Cardiac muscle cell (in vitro differentiated cells and primary cell): ENCODE measurements at regions not wholly inside any gene's neighbourhood (a gene's known extent, or its start where the extent isn't known, plus 50 kb on each side); places are given as distances from the start of the nearest gene placed in this dataset.
A peak's percentile ranks its signal among the peaks of the same experiment; 100 is the strongest.
"Not testable (repeated sequence)": the region's sequence is repeated elsewhere in the genome, so short reads cannot be mapped to it uniquely, and the experiment has no call there.

Source experiments
- DNase-seq, 2 donors: peaks; one replicate each; pipeline versions ENCODE4 v3.0.0 to v3.0.0-alpha.2; 2010 to 2017; ENCODE audit warnings: low read depth in 1 of 2, low spot score in 1 of 2
- H3K27ac ChIP-seq: fragments of 200-600 bp; sonication (generic); 2 replicates; pipeline ENCODE4 v1.5.1; 2016
- H3K27me3 ChIP-seq: fragments of 200-600 bp; sonication (generic); 2 replicates; pipeline ENCODE4 v1.6.0; 2016; ENCODE audit warnings: control low read depth
- H3K36me3 ChIP-seq: fragments of 200-600 bp; sonication (generic); 2 replicates; pipeline ENCODE4 v1.5.1; 2016; ENCODE audit warnings: control low read depth
- H3K4me1 ChIP-seq: fragments of 200-600 bp; sonication (generic); 2 replicates; pipeline ENCODE4 v1.8.1; 2017; ENCODE audit warnings: low read depth, mild to moderate bottlenecking, mixed run types
- H3K4me3 ChIP-seq: fragments of 200-600 bp; sonication (generic); 2 replicates; pipeline ENCODE4 v1.5.1; 2016; ENCODE audit warnings: mild to moderate bottlenecking
- H3K9me3 ChIP-seq: fragments of 200-600 bp; sonication (generic); 2 replicates; pipeline ENCODE4 v1.5.1; 2017; ENCODE audit warnings: low read depth, mild to moderate bottlenecking, control low read depth
- CTCF ChIP-seq: IDR thresholded peaks from 2 replicates; pipeline ENCODE4 v1.5.1; 2012; ENCODE audit warnings: low read depth, mild to moderate bottlenecking, low read length

GRCh38 chr1:145553795-145554194 lies 54.0 kb upstream of the GPR89A start:
- DNase-seq, H3K36me3 ChIP-seq, H3K27ac ChIP-seq, H3K9me3 ChIP-seq, H3K27me3 ChIP-seq, H3K4me1 ChIP-seq, H3K4me3 ChIP-seq: not testable (repeated sequence)

GRCh38 chr1:145545055-145545454 lies 62.7 kb upstream of the GPR89A start:
- Histone ChIP-seq H3K36me3 (no peaks in the 10 kb centered on the region), H3K27ac (no peak overlapping the region), H3K4me1 (no peaks in the 10 kb centered on the region), H3K4me3 (no peak overlapping the region), H3K27me3 (no peaks in the 10 kb centered on the region), H3K9me3 (no peaks in the 10 kb centered on the region)
- no peak for TF ChIP-seq CTCF
- no peak for DNase-seq

- H3K36me3 ChIP-seq, H3K4me1 ChIP-seq, H3K27ac ChIP-seq, H3K4me3 ChIP-seq, H3K27me3 ChIP-seq, H3K9me3 ChIP-seq, DNase-seq: not testable (repeated sequence)
Measured at GRCh38 chr1:145541685-145542084, 66.1 kb upstream of the GPR89A start.

- H3K36me3 ChIP-seq, H3K27ac ChIP-seq, H3K4me1 ChIP-seq, H3K9me3 ChIP-seq, H3K27me3 ChIP-seq, H3K4me3 ChIP-seq: not testable (repeated sequence)
- DNase-seq = peak in 1 of 2 donors; percentile 27
Measured at GRCh38 chr1:145541246-145541645, 66.5 kb upstream of the GPR89A start.

GRCh38 chr1:145538118-145538882 lies 69.5 kb upstream of the GPR89A start:
- not testable (repeated sequence) for H3K36me3 ChIP-seq, H3K4me3 ChIP-seq, H3K9me3 ChIP-seq, H3K27ac ChIP-seq, H3K27me3 ChIP-seq
- H3K4me1 ChIP-seq = peaks cover 13% of the 10 kb centered on the region
- DNase-seq = peak in 1 of 2 donors; percentile 85

GRCh38 chr1:145537003-145537402 lies 70.8 kb upstream of the GPR89A start:
- peak overlapping the region; percentile 10 for H3K27ac ChIP-seq
- not testable (repeated sequence) for H3K9me3 ChIP-seq, H3K4me3 ChIP-seq, H3K27me3 ChIP-seq, H3K36me3 ChIP-seq
- DNase-seq = peak in 1 of 2 donors; percentile 30
- H3K4me1 ChIP-seq = peaks cover 13% of the 10 kb centered on the region

GRCh38 chr1:145535461-145535860 lies 72.3 kb upstream of the GPR89A start:
- H3K4me1 ChIP-seq = peaks cover 13% of the 10 kb centered on the region
- not testable (repeated sequence) for H3K27ac ChIP-seq, H3K4me3 ChIP-seq, H3K36me3 ChIP-seq, H3K9me3 ChIP-seq, H3K27me3 ChIP-seq
- peak; percentile 73 to 79 for DNase-seq

- H3K9me3 ChIP-seq, H3K27ac ChIP-seq, H3K4me3 ChIP-seq, DNase-seq, H3K36me3 ChIP-seq, H3K4me1 ChIP-seq: not testable (repeated sequence)
- peaks cover 19% of the 10 kb centered on the region for H3K27me3 ChIP-seq
Measured at GRCh38 chr1:145528068-145528564, 79.7 kb upstream of the GPR89A start.

GRCh38 chr1:145520159-145520558 lies 87.6 kb upstream of the GPR89A start:
- not testable (repeated sequence) for H3K36me3 ChIP-seq, DNase-seq, H3K4me1 ChIP-seq, H3K27me3 ChIP-seq, H3K4me3 ChIP-seq, H3K27ac ChIP-seq, H3K9me3 ChIP-seq

GRCh38 chr1:145519302-145519701 lies 88.5 kb upstream of the GPR89A start:
- H3K4me1 ChIP-seq, H3K27me3 ChIP-seq, DNase-seq, H3K4me3 ChIP-seq, H3K36me3 ChIP-seq, H3K9me3 ChIP-seq, H3K27ac ChIP-seq: not testable (repeated sequence)

- DNase-seq, H3K9me3 ChIP-seq, H3K4me1 ChIP-seq, H3K4me3 ChIP-seq, H3K36me3 ChIP-seq, H3K27ac ChIP-seq, H3K27me3 ChIP-seq: not testable (repeated sequence)
Measured at GRCh38 chr1:145513017-145513416, 87.6 kb upstream of the NBPF20 start.

- not testable (repeated sequence) for DNase-seq, H3K27me3 ChIP-seq, H3K4me3 ChIP-seq, H3K27ac ChIP-seq, H3K36me3 ChIP-seq, H3K9me3 ChIP-seq, H3K4me1 ChIP-seq
Measured at GRCh38 chr1:145508053-145508452, 82.7 kb upstream of the NBPF20 start.

GRCh38 chr1:145505663-145506647 lies 80.6 kb upstream of the NBPF20 start:
- H3K9me3 ChIP-seq, H3K36me3 ChIP-seq, H3K4me3 ChIP-seq, H3K27ac ChIP-seq, H3K27me3 ChIP-seq, H3K4me1 ChIP-seq, DNase-seq: not testable (repeated sequence)
